Breast epithelium (tissue), 3 donors: ENCODE measurements at regions not wholly inside any gene's neighbourhood (a gene's known extent, or its start where the extent isn't known, plus 50 kb on each side); places are given as distances from the start of the nearest gene placed in this dataset.

Experiments used
- CTCF ChIP-seq, 3 donors: fragments of 450-650 bp; IDR thresholded peaks; one replicate each; pipeline ENCODE4 v1.5.1; 2016 to 2017; ENCODE audit warnings: antibody characterized with exemption in 3 of 3, mild to moderate bottlenecking in 3 of 3, moderate library complexity in 3 of 3
- POLR2A ChIP-seq: fragments of 450-650 bp; IDR thresholded peaks from one replicate; pipeline ENCODE4 v1.6.1; 2016; ENCODE audit warnings: antibody characterized with exemption, mild to moderate bottlenecking, moderate library complexity
- POLR2AphosphoS5 ChIP-seq, 3 donors: sonication (generic); formaldehyde crosslinking; IDR thresholded peaks; one replicate each; pipeline ENCODE4 v1.6.1; 2017; ENCODE audit warnings: antibody characterized with exemption in 3 of 3

DNA sequence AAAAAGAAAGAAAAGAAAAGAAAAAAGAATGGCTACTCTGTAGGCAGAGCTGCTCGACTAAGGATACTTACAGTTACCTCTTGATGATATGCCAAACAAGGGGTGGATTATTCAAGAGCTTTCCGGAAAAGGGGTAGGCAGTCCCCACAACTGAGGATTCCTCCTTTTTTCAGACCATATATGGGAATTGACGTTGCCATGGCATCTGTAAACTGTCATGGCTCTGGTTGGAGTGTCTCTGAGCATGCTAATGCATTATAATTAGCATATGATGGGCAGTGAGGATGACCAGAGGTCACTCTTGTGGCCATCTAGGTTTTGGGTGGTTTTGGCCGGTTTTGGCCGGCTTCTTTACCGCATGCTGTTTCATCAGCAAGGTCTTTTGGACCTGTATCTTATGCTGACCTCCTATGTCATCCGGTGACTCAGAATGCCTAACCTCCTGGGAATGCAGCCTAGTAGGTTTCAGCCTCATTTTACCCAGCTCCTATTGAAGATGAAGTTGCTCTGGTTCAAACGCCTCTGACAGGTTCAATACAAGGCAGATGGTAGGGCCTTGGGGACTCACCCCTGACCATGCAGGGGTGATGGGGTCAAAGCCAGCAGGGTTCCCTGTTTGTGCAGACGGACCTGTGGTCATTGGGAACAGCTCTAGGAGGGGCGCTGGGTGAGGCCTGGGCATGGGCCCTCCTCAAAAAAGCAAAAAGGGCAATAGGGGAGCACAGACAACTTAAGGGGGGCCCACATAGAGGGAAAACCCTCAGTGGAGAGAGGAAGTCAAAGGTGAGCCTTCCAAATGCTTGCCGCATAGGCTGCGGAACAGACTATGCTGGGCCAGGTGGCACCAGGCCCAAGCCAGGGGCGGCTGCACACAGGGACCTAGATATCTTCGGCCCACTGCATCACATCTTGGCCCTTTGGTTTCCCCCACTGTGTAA, 251.2 kb upstream of the RAB6C start:
- TF ChIP-seq POLR2A (no peak), CTCF (IDR thresholded peaks at IDR 0.05) (no peak), POLR2AphosphoS5 (IDR thresholded peaks at IDR 0.05) (no peak)
